H1 (cell line): ENCODE measurements at regions not wholly inside any gene's neighbourhood (a gene's known extent, or its start where the extent isn't known, plus 50 kb on each side); places are given as distances from the start of the nearest gene placed in this dataset.

Experiments used
- BCL11A ChIP-seq, 2 experiments: IDR thresholded peaks; one replicate each; pipeline ENCODE4 v1.6.1; 2011; ENCODE audit warnings: low read depth in 2 of 2, low read length in 2 of 2, mild to moderate bottlenecking in 2 of 2
- CBX8 ChIP-seq: fragments of 300-800, 300-1000 bp; sonication (generic); IDR thresholded peaks from 2 replicates; pipeline ENCODE4 v1.7.1; 2016; ENCODE audit warnings: low read depth, low read length, borderline replicate concordance
- CTCF ChIP-seq, 3 experiments: IDR thresholded peaks; 1 replicate in 2 of 3; 2 replicates in 1 of 3; pipeline versions ENCODE4 v1.5.1 to v1.6.1; 2011; ENCODE audit warnings: low read length in 3 of 3, mild to moderate bottlenecking in 3 of 3, inconsistent platforms in 2 of 3, low read depth in 1 of 3, moderate library complexity in 1 of 3; ENCODE audit not compliant: insufficient read depth in 1 of 3; ENCODE audit errors: control extremely low read depth in 1 of 3
- EZH2 ChIP-seq: fragments of 200-600 bp; sonication (generic); IDR thresholded peaks from 2 replicates; pipeline ENCODE4 v1.7.1; 2012; ENCODE audit warnings: low read depth, mild to moderate bottlenecking, moderate library complexity, low read length, inconsistent platforms; ENCODE audit not compliant: severe bottlenecking
- FOSL1 ChIP-seq: IDR thresholded peaks from 2 replicates; pipeline ENCODE4 v1.6.1; 2011; ENCODE audit warnings: mild to moderate bottlenecking, low read depth, low read length, moderate library complexity; ENCODE audit not compliant: insufficient read depth
- GABPA ChIP-seq: IDR thresholded peaks from 2 replicates; pipeline ENCODE4 v1.6.1; 2011; ENCODE audit warnings: mild to moderate bottlenecking, low read length, moderate library complexity, borderline replicate concordance; ENCODE audit not compliant: insufficient read depth
- KDM4A ChIP-seq: IDR thresholded peaks from one replicate; pipeline ENCODE4 v1.7.1; 2012; ENCODE audit warnings: low read depth, mild to moderate bottlenecking, moderate library complexity, low read length, inconsistent platforms; ENCODE audit not compliant: severe bottlenecking
- NRF1 ChIP-seq: IDR thresholded peaks from 2 replicates; pipeline ENCODE4 v1.6.1; 2011; ENCODE audit warnings: mild to moderate bottlenecking, low read depth, low read length, improper control_type of control experiment
- POLR2A ChIP-seq, 2 experiments: IDR thresholded peaks; 1 replicate in 1 of 2; 2 replicates in 1 of 2; pipeline ENCODE4 v1.6.1; 2011; ENCODE audit warnings: low read depth in 2 of 2, low read length in 2 of 2, mild to moderate bottlenecking in 2 of 2; ENCODE audit errors: control extremely low read depth in 1 of 2
- POLR2AphosphoS5 ChIP-seq: IDR thresholded peaks from 2 replicates; pipeline ENCODE4 v1.6.1; 2011; ENCODE audit warnings: low read depth, low read length
- RAD21 ChIP-seq, 2 experiments: IDR thresholded peaks in 1 of 2; conservative IDR thresholded peaks in 1 of 2; 2 replicates each; pipeline ENCODE4 v1.6.1; 2011; ENCODE audit warnings: low read depth in 2 of 2, low read length in 2 of 2, improper control_type of control experiment in 1 of 2, inconsistent platforms in 1 of 2, mild to moderate bottlenecking in 1 of 2, moderate library complexity in 1 of 2
- SP4 ChIP-seq: IDR thresholded peaks from 2 replicates; pipeline ENCODE4 v1.6.1; 2012; ENCODE audit warnings: low read length, inconsistent platforms
- TAF1 ChIP-seq: IDR thresholded peaks from 2 replicates; pipeline ENCODE4 v1.6.1; 2011; ENCODE audit warnings: mild to moderate bottlenecking, low read depth, low read length
- TF ChIP-seq, protein P1 (sequence below): IDR thresholded peaks from 2 replicates; pipeline ENCODE4 v1.6.1; 2011; ENCODE audit warnings: low read depth, mild to moderate bottlenecking, low read length; ENCODE audit not compliant: insufficient read depth

- TF ChIP-seq, protein P1, sequence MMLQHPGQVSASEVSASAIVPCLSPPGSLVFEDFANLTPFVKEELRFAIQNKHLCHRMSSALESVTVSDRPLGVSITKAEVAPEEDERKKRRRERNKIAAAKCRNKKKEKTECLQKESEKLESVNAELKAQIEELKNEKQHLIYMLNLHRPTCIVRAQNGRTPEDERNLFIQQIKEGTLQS: no peak
- no peak for TF ChIP-seq CTCF (IDR thresholded peaks at IDR 0.05; ENCODE audit: control extremely low read depth in 1 of 3, insufficient read depth in 1 of 3, low read depth in 1 of 3, low read length in 3 of 3)
- no peak for TF ChIP-seq KDM4A
- no peak for TF ChIP-seq CBX8
- no peak for TF ChIP-seq POLR2AphosphoS5
- TF ChIP-seq GABPA: no peak
- no peak for TF ChIP-seq RAD21 (IDR thresholded peaks at IDR 0.05 in 1 of 2, conservative IDR thresholded peaks at IDR 0.05 in 1 of 2; ENCODE audit: low read depth in 2 of 2, low read length in 2 of 2)
- no peak for TF ChIP-seq NRF1
- TF ChIP-seq TAF1: no peak
- no peak for TF ChIP-seq EZH2
- no peak for TF ChIP-seq SP4
- no peak for TF ChIP-seq FOSL1
- TF ChIP-seq POLR2A (IDR thresholded peaks at IDR 0.05; ENCODE audit: control extremely low read depth in 1 of 2, low read depth in 2 of 2, low read length in 2 of 2): no peak
- no peak for TF ChIP-seq BCL11A (IDR thresholded peaks at IDR 0.05; ENCODE audit: low read depth in 2 of 2, low read length in 2 of 2)
Observed at GRCh38 chr6:112842330-112842685, 495.2 kb downstream of the RFPL4B start.
